GM23338 (cell line): ENCODE measurements at regions not wholly inside any gene's neighbourhood (a gene's known extent, or its start where the extent isn't known, plus 50 kb on each side); places are given as distances from the start of the nearest gene placed in this dataset.

Experiments used
- ATAC-seq: fragments of 200-7000 bp; cut with Tn5 transposase; 3 replicates; pipeline ENCODE4 v1.9.1; 2020
- DNase-seq: peaks from one replicate; pipeline ENCODE4 v3.0.0-alpha.2; 2015; ENCODE audit warnings: low spot score
- H2AFZ ChIP-seq: fragments of 200-600 bp; sonication (generic); 2 replicates; pipeline ENCODE4 v1.8.0; 2016; ENCODE audit warnings: antibody characterized with exemption, mild to moderate bottlenecking, moderate library complexity
- H3F3A ChIP-seq: fragments of 200-600 bp; sonication (generic); replicated peaks from 2 replicates; pipeline ENCODE4 v1.8.0; 2017; ENCODE audit warnings: antibody characterized with exemption, mixed run types, low read depth
- H3K27ac ChIP-seq: fragments of 200-600 bp; sonication (generic); 2 replicates; pipeline ENCODE4 v1.6.1; 2016; ENCODE audit warnings: low read depth
- H3K27me3 ChIP-seq: fragments of 200-600 bp; sonication (generic); 2 replicates; pipeline ENCODE4 v1.8.0; 2016; ENCODE audit warnings: mild to moderate bottlenecking, mixed run types, moderate library complexity; ENCODE audit not compliant: insufficient read depth
- H3K36me3 ChIP-seq: fragments of 200-600 bp; sonication (generic); 2 replicates; pipeline ENCODE4 v1.8.0; 2016; ENCODE audit warnings: mild to moderate bottlenecking; ENCODE audit not compliant: insufficient read depth
- H3K4me1 ChIP-seq: fragments of 200-600 bp; sonication (generic); 2 replicates; pipeline ENCODE4 v1.8.0; 2016; ENCODE audit warnings: mild to moderate bottlenecking, moderate library complexity; ENCODE audit not compliant: insufficient read depth
- H3K4me2 ChIP-seq: fragments of 200-600 bp; sonication (generic); 2 replicates; pipeline ENCODE4 v1.7.1; 2017; ENCODE audit warnings: mixed run types
- H3K4me3 ChIP-seq: fragments of 200-600 bp; sonication (generic); 2 replicates; pipeline ENCODE4 v1.6.1; 2016; ENCODE audit warnings: mixed run types
- H3K79me2 ChIP-seq: fragments of 200-600 bp; sonication (generic); replicated peaks from 2 replicates; pipeline ENCODE4 v1.8.0; 2017; ENCODE audit warnings: mild to moderate bottlenecking; ENCODE audit not compliant: insufficient read depth
- H3K9me2 ChIP-seq: fragments of 200-600 bp; sonication (generic); 2 replicates; pipeline ENCODE4 v1.8.0; 2017; ENCODE audit not compliant: insufficient read depth
- H4K20me1 ChIP-seq: fragments of 200-600 bp; sonication (generic); replicated peaks from 2 replicates; pipeline ENCODE4 v1.8.0; 2017; ENCODE audit warnings: mild to moderate bottlenecking; ENCODE audit not compliant: insufficient read depth
- H3K27ac Mint-ChIP-seq: 2 replicates; pipeline ENCODE4 v1.8.0; 2020; ENCODE audit warnings: inconsistent platforms, mild to moderate bottlenecking, moderate library complexity, mixed read lengths
- H3K27me3 Mint-ChIP-seq: 3 replicates; pipeline ENCODE4 v1.8.0; 2022; ENCODE audit warnings: low read depth, mild to moderate bottlenecking, moderate library complexity, mixed read lengths, inconsistent platforms; ENCODE audit not compliant: insufficient read depth, poor library complexity
- H3K36me3 Mint-ChIP-seq: 3 replicates; pipeline ENCODE4 v1.8.0; 2021; ENCODE audit warnings: low read depth, mild to moderate bottlenecking, inconsistent platforms, moderate library complexity, mixed read lengths
- H3K4me1 Mint-ChIP-seq: 3 replicates; pipeline ENCODE4 v1.8.0; 2020; ENCODE audit warnings: mild to moderate bottlenecking, inconsistent platforms, mixed read lengths
- H3K4me3 Mint-ChIP-seq: 3 replicates; pipeline ENCODE4 v1.8.0; 2021; ENCODE audit warnings: moderate library complexity, mild to moderate bottlenecking, inconsistent platforms, mixed read lengths
- H3K9me3 Mint-ChIP-seq: 3 replicates; pipeline ENCODE4 v1.8.0; 2020; ENCODE audit warnings: moderate library complexity, mild to moderate bottlenecking, inconsistent platforms, mixed read lengths
- CREB1 ChIP-seq: fragments of 250-450 bp; sonication (Bioruptor Pico); IDR thresholded peaks from 2 replicates; pipeline ENCODE4 v1.5.0; 2020; ENCODE audit warnings: low read depth, mild to moderate bottlenecking, moderate library complexity
- CTCF ChIP-seq, 2 experiments: fragments of 200-600 bp in 1 of 2; sonication (generic) in 1 of 2; conservative IDR thresholded peaks; 2 replicates each; pipeline versions ENCODE4 v1.5.1 to v1.6.1; 2016 to 2017; ENCODE audit warnings: antibody characterized with exemption in 2 of 2, low read depth in 2 of 2, mild to moderate bottlenecking in 2 of 2, moderate library complexity in 1 of 2
- EZH2 ChIP-seq: fragments of 200-600 bp; sonication (generic); IDR thresholded peaks from one replicate; pipeline ENCODE4 v1.8.0; 2017; ENCODE audit warnings: antibody characterized with exemption, mild to moderate bottlenecking, low read depth; ENCODE audit not compliant: unreplicated experiment
- EZH2phosphoT487 ChIP-seq: fragments of 200-600 bp; sonication (generic); IDR thresholded peaks from one replicate; pipeline ENCODE4 v1.8.1; 2018; ENCODE audit warnings: antibody characterized with exemption; ENCODE audit not compliant: unreplicated experiment
- JUNB ChIP-seq: IDR thresholded peaks from one replicate; pipeline ENCODE4 v1.6.1; 2016; ENCODE audit warnings: antibody characterized with exemption; ENCODE audit not compliant: unreplicated experiment
- REST ChIP-seq: IDR thresholded peaks from one replicate; pipeline ENCODE4 v1.6.1; 2018; ENCODE audit warnings: antibody characterized with exemption; ENCODE audit not compliant: unreplicated experiment
- STAT1 ChIP-seq: IDR thresholded peaks from one replicate; pipeline ENCODE4 v1.6.1; 2016; ENCODE audit warnings: antibody characterized with exemption; ENCODE audit not compliant: unreplicated experiment
- ZNF462 ChIP-seq: fragments of 250-450 bp; sonication (Bioruptor Pico); IDR thresholded peaks from 2 replicates; pipeline ENCODE4 v1.5.0; 2020; ENCODE audit warnings: mild to moderate bottlenecking, moderate library complexity
- TF ChIP-seq, protein P1 (sequence below): IDR thresholded peaks from 2 replicates; pipeline ENCODE4 v1.6.1; 2016; ENCODE audit warnings: antibody characterized with exemption

DNA sequence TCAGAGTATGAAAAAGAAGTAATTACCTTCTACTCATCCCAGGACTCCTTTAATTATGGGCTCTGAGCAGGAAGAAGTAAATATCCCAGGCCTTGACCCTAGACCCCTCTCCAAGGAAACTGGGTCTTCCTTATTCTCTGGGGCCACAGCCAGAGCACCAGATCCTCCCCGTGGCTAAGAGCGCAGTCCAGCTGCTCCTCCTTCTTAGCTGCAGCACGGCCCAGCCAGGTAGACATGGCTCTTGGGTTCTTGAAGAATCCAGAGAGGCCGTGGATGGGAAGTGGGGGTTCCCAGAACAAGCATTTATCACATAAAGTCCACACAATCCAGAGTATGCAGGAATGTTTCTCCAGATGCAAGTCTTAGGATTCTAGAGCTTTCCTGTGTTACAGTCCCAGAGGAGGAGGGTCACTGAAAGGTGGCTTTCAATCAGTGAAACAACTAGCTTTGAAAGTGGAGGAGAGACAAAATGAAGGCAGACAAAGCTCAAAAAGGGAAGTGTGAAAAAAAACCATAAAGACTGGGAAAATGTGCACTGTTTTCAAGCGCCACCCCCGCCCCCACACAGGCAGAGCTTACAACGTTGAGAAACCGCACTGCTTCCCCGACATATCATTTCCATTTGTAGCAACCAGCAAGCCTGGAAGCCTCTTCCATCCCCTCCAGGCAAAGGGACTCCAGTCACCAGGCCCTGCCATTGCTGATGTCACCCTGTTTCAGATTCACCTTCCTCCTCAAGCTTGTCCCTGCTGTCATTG, 396.5 kb upstream of the MKI67 start (continued):
- TF ChIP-seq ZNF462 (CRISPR knock-in tag) (no peak), JUNB (no peak), STAT1 (no peak)
- TF ChIP-seq, protein P1, sequence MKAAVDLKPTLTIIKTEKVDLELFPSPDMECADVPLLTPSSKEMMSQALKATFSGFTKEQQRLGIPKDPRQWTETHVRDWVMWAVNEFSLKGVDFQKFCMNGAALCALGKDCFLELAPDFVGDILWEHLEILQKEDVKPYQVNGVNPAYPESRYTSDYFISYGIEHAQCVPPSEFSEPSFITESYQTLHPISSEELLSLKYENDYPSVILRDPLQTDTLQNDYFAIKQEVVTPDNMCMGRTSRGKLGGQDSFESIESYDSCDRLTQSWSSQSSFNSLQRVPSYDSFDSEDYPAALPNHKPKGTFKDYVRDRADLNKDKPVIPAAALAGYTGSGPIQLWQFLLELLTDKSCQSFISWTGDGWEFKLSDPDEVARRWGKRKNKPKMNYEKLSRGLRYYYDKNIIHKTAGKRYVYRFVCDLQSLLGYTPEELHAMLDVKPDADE: no peak

GRCh38 chr10:128525444-128525843, 399.2 kb upstream of the MKI67 start:
- TF ChIP-seq EZH2phosphoT487 (no peak), REST (no peak), EZH2 (no peak), CREB1 (no peak), CTCF (conservative IDR thresholded peaks at IDR 0.05; ENCODE audit: low read depth in 2 of 2) (no peak)
- peaks cover 4% of the 10 kb centered on the region; the same call in 1 of the 3 replicates for H3K36me3 Mint-ChIP-seq

More at GRCh38 chr10:128525444-128525843, 399.2 kb upstream of the MKI67 start:
- Histone ChIP-seq H2AFZ (0 out of 2 replicates have a peak overlapping the region, but pooled peaks have one; percentile 56), H3K4me1 (peaks cover 30% of the 10 kb centered on the region), H3K27ac (no peak overlapping the region), H3K4me2 (no peak overlapping the region), H3F3A (no peaks in the 10 kb centered on the region), H3K9me2 (peaks cover 3% of the 10 kb centered on the region), H4K20me1 (no peaks in the 10 kb centered on the region), H3K27me3 (no peaks in the 10 kb centered on the region), H3K79me2 (no peaks in the 10 kb centered on the region), H3K36me3 (no peaks in the 10 kb centered on the region), H3K4me3 (no peak overlapping the region)
- peaks cover 7% of the 10 kb centered on the region; the same call in 2 of the 3 replicates for H3K9me3 Mint-ChIP-seq
- H3K4me1 Mint-ChIP-seq: peaks cover 39% of the 10 kb centered on the region
- DNase-seq: no peak
- ATAC-seq: no peak
- H3K27ac Mint-ChIP-seq: no peak overlapping the region
- no peak overlapping the region for H3K4me3 Mint-ChIP-seq
- peaks cover 10% of the 10 kb centered on the region for H3K27me3 Mint-ChIP-seq
